IMR-90 (cell line): ENCODE measurements at regions not wholly inside any gene's neighbourhood (a gene's known extent, or its start where the extent isn't known, plus 50 kb on each side); places are given as distances from the start of the nearest gene placed in this dataset.

ENCODE experiments used
- ATAC-seq: fragments of 200-7000 bp; cut with Tn5 transposase; 2 replicates; pipeline ENCODE4 v1.9.1; 2020; ENCODE audit warnings: low read depth, mild to moderate bottlenecking, moderate library complexity
- BruUV-seq: library from RNA; stranded (reverse); fragments of 400-500 nt; replicated peaks from 2 replicates; lab custom pipeline; 2021; lab: Mats Ljungman, UMichigan
- CTCF ChIA-PET: fragments of 300-600 bp; formaldehyde crosslinking; extraction: SDS; loops from one replicate; lab custom pipeline; 2021; ENCODE audit warnings: antibody characterized with exemption; lab: Yijun Ruan, JAX
- POLR2A ChIA-PET: fragments of 300-600 bp; sonication (Branson Sonifier 250); formaldehyde crosslinking; loops from one replicate; lab custom pipeline; 2022; ENCODE audit warnings: antibody characterized with exemption; ENCODE audit not compliant: unreplicated experiment; lab: Charles Lee
- DNase-seq: peaks from one replicate; pipeline ENCODE4 v3.0.0; 2013
- H2AFZ ChIP-seq: replicated peaks from 2 replicates; pipeline ENCODE3; 2013; ENCODE audit warnings: low read length, mild to moderate bottlenecking; ENCODE audit not compliant: poor library complexity
- H2AK5ac ChIP-seq: 2 replicates; pipeline ENCODE4 v1.6.1; 2013; ENCODE audit warnings: low read depth, low read length, inconsistent platforms
- H2AK9ac ChIP-seq: replicated peaks from 2 replicates; pipeline ENCODE3; 2013; ENCODE audit warnings: mild to moderate bottlenecking, low read depth, low read length, moderate library complexity; ENCODE audit not compliant: poor library complexity
- H2BK120ac ChIP-seq: 2 replicates; pipeline ENCODE4 v1.6.1; 2013; ENCODE audit warnings: low read depth, low read length, inconsistent platforms
- H2BK15ac ChIP-seq: 3 replicates; pipeline ENCODE4 v1.6.1; 2013; ENCODE audit warnings: low read depth, low read length, inconsistent platforms
- H2BK20ac ChIP-seq: 2 replicates; pipeline ENCODE4 v1.6.1; 2013; ENCODE audit warnings: low read depth, mild to moderate bottlenecking, inconsistent platforms, low read length, moderate library complexity
- H2BK5ac ChIP-seq: 2 replicates; pipeline ENCODE4 v1.6.1; 2013; ENCODE audit warnings: mild to moderate bottlenecking, low read depth, low read length, inconsistent platforms; ENCODE audit not compliant: poor library complexity, severe bottlenecking
- H3K14ac ChIP-seq: replicated peaks from 2 replicates; pipeline ENCODE4 v1.6.1; 2013; ENCODE audit warnings: low read depth, low read length, inconsistent platforms
- H3K18ac ChIP-seq: 2 replicates; pipeline ENCODE4 v1.6.1; 2013; ENCODE audit warnings: low read depth, low read length, control low read depth
- H3K23ac ChIP-seq: 2 replicates; pipeline ENCODE4 v1.6.1; 2013; ENCODE audit warnings: low read depth, low read length, inconsistent platforms
- H3K27ac ChIP-seq: 2 replicates; pipeline ENCODE4 v1.5.1; 2013; ENCODE audit warnings: mild to moderate bottlenecking, control low read depth, low read length; ENCODE audit not compliant: insufficient read depth
- H3K27me3 ChIP-seq: 2 replicates; pipeline ENCODE4 v1.6.1; 2013; ENCODE audit warnings: low read length; ENCODE audit not compliant: control insufficient read depth, insufficient read depth
- H3K36me3 ChIP-seq: 2 replicates; pipeline ENCODE4 v1.6.1; 2013; ENCODE audit warnings: low read length, mixed read lengths; ENCODE audit not compliant: control insufficient read depth, insufficient read depth
- H3K4ac ChIP-seq: 2 replicates; pipeline ENCODE4 v1.6.1; 2013; ENCODE audit warnings: low read depth, low read length, inconsistent platforms
- H3K4me1 ChIP-seq: 2 replicates; pipeline ENCODE4 v1.6.1; 2013; ENCODE audit warnings: low read length, mixed read lengths; ENCODE audit not compliant: control insufficient read depth, insufficient read depth
- H3K4me2 ChIP-seq: 2 replicates; pipeline ENCODE4 v1.6.1; 2013; ENCODE audit warnings: low read depth, mild to moderate bottlenecking, control low read depth, low read length, moderate library complexity
- H3K4me3 ChIP-seq: 2 replicates; pipeline ENCODE4 v1.5.1; 2013; ENCODE audit warnings: low read depth, mild to moderate bottlenecking, control low read depth, low read length, moderate library complexity; ENCODE audit not compliant: insufficient read depth
- H3K56ac ChIP-seq: 2 replicates; pipeline ENCODE4 v1.6.1; 2013; ENCODE audit warnings: low read length, inconsistent platforms; ENCODE audit not compliant: insufficient read depth; ENCODE audit errors: extremely low read depth
- H3K79me1 ChIP-seq, 2 experiments: 2 replicates each; pipeline ENCODE4 v1.6.1; 2013; ENCODE audit warnings: low read length in 2 of 2, inconsistent platforms in 1 of 2, low read depth in 1 of 2
- H3K9ac ChIP-seq: 2 replicates; pipeline ENCODE4 v1.6.1; 2013; ENCODE audit warnings: low read depth, low read length, control low read depth
- H3K9me1 ChIP-seq: 2 replicates; pipeline ENCODE4 v1.6.1; 2013; ENCODE audit warnings: low read length, inconsistent platforms; ENCODE audit not compliant: insufficient read depth
- H3K9me3 ChIP-seq: 2 replicates; pipeline ENCODE4 v1.6.1; 2013; ENCODE audit warnings: low read length; ENCODE audit not compliant: control insufficient read depth, insufficient read depth
- H4K20me1 ChIP-seq: 2 replicates; pipeline ENCODE4 v1.6.1; 2013; ENCODE audit warnings: low read length, inconsistent platforms; ENCODE audit not compliant: insufficient read depth
- H4K5ac ChIP-seq: 2 replicates; pipeline ENCODE4 v1.6.1; 2013; ENCODE audit warnings: mild to moderate bottlenecking, low read depth, low read length, control low read depth
- H4K8ac ChIP-seq, 2 experiments: 2 replicates each; pipeline ENCODE4 v1.6.1; 2013; ENCODE audit warnings: low read depth in 2 of 2, low read length in 2 of 2, control low read depth in 1 of 2, inconsistent platforms in 1 of 2
- H4K91ac ChIP-seq: 2 replicates; pipeline ENCODE4 v1.6.1; 2013; ENCODE audit warnings: low read depth, low read length, inconsistent platforms; ENCODE audit not compliant: insufficient read depth
- BHLHE40 ChIP-seq: fragments of 150-350 bp; IDR thresholded peaks from 2 replicates; pipeline ENCODE4 v1.6.1; 2016; ENCODE audit warnings: mild to moderate bottlenecking, low read depth, low read length
- CEBPB ChIP-seq: IDR thresholded peaks from 2 replicates; pipeline ENCODE4 v1.6.1; 2012; ENCODE audit warnings: low read depth, low read length, improper control_type of control experiment
- CHD1 ChIP-seq: IDR thresholded peaks from 2 replicates; pipeline ENCODE4 v1.6.1; 2012; ENCODE audit warnings: low read depth, low read length, improper control_type of control experiment
- CTCF ChIP-seq: conservative IDR thresholded peaks from 2 replicates; pipeline ENCODE4 v1.5.1; 2012; ENCODE audit warnings: mild to moderate bottlenecking, low read depth, low read length, improper control_type of control experiment
- ELK1 ChIP-seq: fragments of 150-350 bp; IDR thresholded peaks from 2 replicates; pipeline ENCODE4 v1.6.1; 2016; ENCODE audit warnings: low read depth, mild to moderate bottlenecking, low read length, moderate library complexity, borderline replicate concordance
- FOS ChIP-seq: fragments of 150-350 bp; IDR thresholded peaks from 2 replicates; pipeline ENCODE4 v1.6.1; 2016; ENCODE audit warnings: low read depth, low read length
- MAFK ChIP-seq: IDR thresholded peaks from 2 replicates; pipeline ENCODE4 v1.6.1; 2012; ENCODE audit warnings: low read depth, low read length, improper control_type of control experiment
- MAZ ChIP-seq: IDR thresholded peaks from 2 replicates; pipeline ENCODE4 v1.6.1; 2012; ENCODE audit warnings: low read depth, mild to moderate bottlenecking, low read length, improper control_type of control experiment, moderate library complexity, borderline replicate concordance
- MXI1 ChIP-seq: IDR thresholded peaks from 2 replicates; pipeline ENCODE4 v1.6.1; 2012; ENCODE audit warnings: low read depth, mild to moderate bottlenecking, low read length, moderate library complexity, borderline replicate concordance
- NFE2L2 ChIP-seq: fragments of 150-350 bp; IDR thresholded peaks from 2 replicates; pipeline ENCODE4 v1.6.1; 2016; ENCODE audit warnings: low read depth, mild to moderate bottlenecking, low read length
- POLR2A ChIP-seq: IDR thresholded peaks from 2 replicates; pipeline ENCODE4 v1.6.1; 2012; ENCODE audit warnings: mild to moderate bottlenecking, low read depth, low read length
- RAD21 ChIP-seq: IDR thresholded peaks from 2 replicates; pipeline ENCODE4 v1.6.1; 2012; ENCODE audit warnings: low read length, improper control_type of control experiment
- RCOR1 ChIP-seq: IDR thresholded peaks from 2 replicates; pipeline ENCODE4 v1.6.1; 2012; ENCODE audit warnings: mild to moderate bottlenecking, low read length, improper control_type of control experiment; ENCODE audit not compliant: insufficient replicate concordance
- RFX5 ChIP-seq: IDR thresholded peaks from 2 replicates; pipeline ENCODE4 v1.8.0; 2012; ENCODE audit warnings: low read depth, mild to moderate bottlenecking, low read length, moderate library complexity
- SMC3 ChIP-seq: fragments of 150-350 bp; IDR thresholded peaks from 2 replicates; pipeline ENCODE4 v1.6.1; 2016; ENCODE audit warnings: low read depth, mild to moderate bottlenecking, antibody characterized with exemption, low read length, moderate library complexity
- USF2 ChIP-seq: fragments of 150-350 bp; IDR thresholded peaks from 2 replicates; pipeline ENCODE4 v1.6.1; 2017; ENCODE audit warnings: mild to moderate bottlenecking, antibody characterized with exemption, low read length, low read depth
- WGBS, 2 experiments: methylation state at CpG; one replicate each; pipeline versions ENCODE4 v1.1.5 to v1.1.7; 2013; ENCODE audit warnings: missing lambda C conversion rate in 2 of 2; ENCODE audit not compliant: insufficient read length in 1 of 2; ENCODE audit errors: extremely low coverage in 2 of 2; 5-methylcytosine and 5-hydroxymethylcytosine counted together
- dilution Hi-C: fragments of 300-500 bp; cut with HindIII; formaldehyde crosslinking; loops from one replicate; pipeline ENCODE4 v1.14.3; 2018; ENCODE audit warnings: low sequenced_read_pairs; ENCODE audit not compliant: unreplicated experiment
- in situ Hi-C: fragments of 300-500 bp; cut with MboI; formaldehyde crosslinking; loops from 3 replicates; pipeline ENCODE4 v1.14.3; 2019; ENCODE audit warnings: low sequenced_read_pairs, inconsistent platforms, mixed read lengths
- intact Hi-C: fragments of 100-400 bp; cut with micrococcal nuclease; formaldehyde crosslinking; loops from 2 replicates; pipeline ENCODE4 v1.10.0; 2022

- peaks cover 5% of the 10 kb centered on the region for H3K27me3 ChIP-seq
- TF ChIP-seq FOS (no peak), NFE2L2 (no peak), CEBPB (no peak), RCOR1 (no peak), ELK1 (no peak), BHLHE40 (no peak), RAD21 (no peak), SMC3 (no peak), RFX5 (no peak), CTCF (no peak), MAFK (no peak), POLR2A (no peak), CHD1 (no peak), MAZ (no peak), USF2 (no peak), MXI1 (no peak)
- no peak overlapping the region for H4K5ac ChIP-seq
- H3K79me1 ChIP-seq, result no peaks in the 10 kb centered on the region
- no peak overlapping the region for H2AK9ac ChIP-seq
- H2BK15ac ChIP-seq, result no peak overlapping the region
- H3K9me3 ChIP-seq, result no peaks in the 10 kb centered on the region
- H2AFZ ChIP-seq, result no peak overlapping the region
- H3K4me1 ChIP-seq, result no peaks in the 10 kb centered on the region
- H2BK120ac ChIP-seq, result no peak overlapping the region
- no peak overlapping the region for H3K27ac ChIP-seq
- H2AK5ac ChIP-seq, result no peak overlapping the region
- 60% methylated on average over 1 of the region's 8 CpGs; no CpG with 5 or more reads in 1 of the 2 experiments for WGBS, 2 experiments
- no peak overlapping the region for H2BK5ac ChIP-seq
- BruUV-seq, result no TSS peak
- no peaks in the 10 kb centered on the region for H3K9me1 ChIP-seq
- POLR2A ChIA-PET, result interaction anchor here (0.6 kb wide), 1 partner anchor 158 kb away, joined by 5 read pairs; no protein-coding TSS in a partner anchor
- H4K8ac ChIP-seq, result no peak overlapping the region
- H3K18ac ChIP-seq, result no peak overlapping the region
- no peak for DNase-seq
- no peak overlapping the region for H4K91ac ChIP-seq
- no peaks in the 10 kb centered on the region for H4K20me1 ChIP-seq
- intact Hi-C loops, result no loop called here
- H3K36me3 ChIP-seq, result no peaks in the 10 kb centered on the region
- no peak overlapping the region for H2BK20ac ChIP-seq
- ATAC-seq, result no peak
- CTCF ChIA-PET, result no interaction called here
- in situ Hi-C loops, result no loop called here
- no peak overlapping the region for H3K4me2 ChIP-seq
- no peak overlapping the region for H3K4ac ChIP-seq
- no peak overlapping the region for H3K4me3 ChIP-seq
- H3K14ac ChIP-seq, result no peak overlapping the region
- H3K23ac ChIP-seq, result no peak overlapping the region
- dilution Hi-C loops, result no loop called here
- H3K56ac ChIP-seq, result no peak overlapping the region
- no peak overlapping the region for H3K9ac ChIP-seq
These were observed 78.4 kb downstream of the KCTD15 start for GRCh38 chr19:33875071-33875470.
